CD4-positive, alpha-beta memory T cell (primary cell): ENCODE measurements at regions not wholly inside any gene's neighbourhood (a gene's known extent, or its start where the extent isn't known, plus 50 kb on each side); places are given as distances from the start of the nearest gene placed in this dataset.

Experiments
- CTCF ChIA-PET: fragments of 350-600 bp; sonication (Branson Sonifier 250); formaldehyde crosslinking; loops from one replicate; lab custom pipeline; 2021; ENCODE audit warnings: inconsistent platforms; ENCODE audit not compliant: partially characterized antibody; lab: Charles Lee
- POLR2A ChIA-PET: fragments of 350-600 bp; sonication (Branson Sonifier 250); formaldehyde crosslinking; loops from one replicate; lab custom pipeline; 2021; ENCODE audit not compliant: partially characterized antibody; lab: Charles Lee
- DNase-seq, 5 donors: peaks; one replicate each; pipeline versions ENCODE4 v3.0.0 to v3.0.0-alpha.2; 2020 to 2022; ENCODE audit warnings: mixed read lengths in 1 of 5
- H3K27ac ChIP-seq: one replicate; pipeline ENCODE4 v1.7.0; 2013; ENCODE audit warnings: low read depth, low read length
- H3K27me3 ChIP-seq: 2 replicates; pipeline ENCODE4 v1.7.0; 2013; ENCODE audit warnings: mild to moderate bottlenecking, low read length, moderate library complexity; ENCODE audit not compliant: insufficient read depth
- H3K36me3 ChIP-seq: 2 replicates; pipeline ENCODE4 v1.7.0; 2013; ENCODE audit warnings: mild to moderate bottlenecking, low read length, moderate library complexity; ENCODE audit not compliant: insufficient read depth
- H3K4me1 ChIP-seq: 2 replicates; pipeline ENCODE4 v1.7.0; 2013; ENCODE audit warnings: mild to moderate bottlenecking, low read length, moderate library complexity; ENCODE audit not compliant: insufficient read depth
- H3K4me3 ChIP-seq, 2 donors: one replicate each; pipeline ENCODE4 v1.7.0; 2013; ENCODE audit warnings: low read length in 2 of 2, mild to moderate bottlenecking in 1 of 2
- H3K9me3 ChIP-seq, 2 donors: one replicate each; pipeline ENCODE4 v1.7.0; 2013; ENCODE audit warnings: low read length in 2 of 2, control low read depth in 1 of 2; ENCODE audit not compliant: control insufficient read depth in 1 of 2
- H3K27ac Mint-ChIP-seq, 7 donors: one replicate each; pipeline ENCODE4 v1.8.0; 2020 to 2021; ENCODE audit warnings: mixed read lengths in 7 of 7, mild to moderate bottlenecking in 6 of 7, inconsistent platforms in 3 of 7, moderate library complexity in 3 of 7
- H3K27me3 Mint-ChIP-seq, 2 donors: one replicate each; pipeline ENCODE4 v1.8.0; 2020 to 2021; ENCODE audit warnings: mixed read lengths in 2 of 2
- H3K36me3 Mint-ChIP-seq, 2 donors: one replicate each; pipeline ENCODE4 v1.8.0; 2020 to 2021; ENCODE audit warnings: mixed read lengths in 2 of 2, inconsistent platforms in 1 of 2, mild to moderate bottlenecking in 1 of 2
- H3K4me1 Mint-ChIP-seq, 4 donors: one replicate each; pipeline ENCODE4 v1.8.0; 2020 to 2021; ENCODE audit warnings: mixed read lengths in 4 of 4, mild to moderate bottlenecking in 1 of 4
- H3K4me3 Mint-ChIP-seq, 8 donors: one replicate each; pipeline ENCODE4 v1.8.0; 2020 to 2021; ENCODE audit warnings: mixed read lengths in 8 of 8, mild to moderate bottlenecking in 7 of 8, moderate library complexity in 6 of 8, inconsistent platforms in 3 of 8
- H3K9me3 Mint-ChIP-seq, 8 donors: one replicate each; pipeline ENCODE4 v1.8.0; 2020 to 2021; ENCODE audit warnings: mixed read lengths in 8 of 8, mild to moderate bottlenecking in 5 of 8, inconsistent platforms in 3 of 8, moderate library complexity in 1 of 8
- intact Hi-C: fragments of 100-400 bp; cut with micrococcal nuclease; formaldehyde crosslinking; loops from one replicate; pipeline ENCODE4 v1.15.1; 2023

GRCh38 chr13:61765940-61766666 is 350.5 kb upstream of the PCDH20 start:
- CTCF ChIA-PET: no interaction called here
- H3K9me3 Mint-ChIP-seq: peaks cover 0 to 8% (median 6%) of the 10 kb centered on the region in 8 donors
- H3K36me3 ChIP-seq: no peaks in the 10 kb centered on the region
- H3K27ac ChIP-seq: no peak overlapping the region
- intact Hi-C loops: no loop called here
- no peak overlapping the region for H3K4me3 ChIP-seq
- H3K27me3 ChIP-seq: no peaks in the 10 kb centered on the region
- no peak overlapping the region for H3K4me3 Mint-ChIP-seq
- H3K9me3 ChIP-seq: no peaks in the 10 kb centered on the region
- no peaks in the 10 kb centered on the region for H3K4me1 ChIP-seq
- H3K4me1 Mint-ChIP-seq: no peaks in the 10 kb centered on the region
- no peak overlapping the region for H3K27ac Mint-ChIP-seq
- POLR2A ChIA-PET: no interaction called here
- H3K36me3 Mint-ChIP-seq: no peaks in the 10 kb centered on the region
- H3K27me3 Mint-ChIP-seq: no peaks in the 10 kb centered on the region
- no peak for DNase-seq

- no peak for DNase-seq
- no peak overlapping the region for H3K4me3 ChIP-seq
- no peaks in the 10 kb centered on the region for H3K27me3 Mint-ChIP-seq
- no peak overlapping the region for H3K27ac ChIP-seq
- no peaks in the 10 kb centered on the region for H3K4me1 Mint-ChIP-seq
- no peaks in the 10 kb centered on the region for H3K9me3 ChIP-seq
- no peak overlapping the region for H3K4me3 Mint-ChIP-seq
- CTCF ChIA-PET: no interaction called here
- H3K36me3 ChIP-seq: no peaks in the 10 kb centered on the region
- no peaks in the 10 kb centered on the region for H3K36me3 Mint-ChIP-seq
- POLR2A ChIA-PET: no interaction called here
- peaks cover 0 to 11% (median 6%) of the 10 kb centered on the region in 8 donors for H3K9me3 Mint-ChIP-seq
- H3K27ac Mint-ChIP-seq: no peak overlapping the region
- intact Hi-C loops: no loop called here
- H3K27me3 ChIP-seq: no peaks in the 10 kb centered on the region
- no peaks in the 10 kb centered on the region for H3K4me1 ChIP-seq
Measured at GRCh38 chr13:61765181-61765742, 349.6 kb upstream of the PCDH20 start.

- H3K9me3 Mint-ChIP-seq: peaks cover 0 to 21% (median 8%) of the 10 kb centered on the region in 8 donors
- Histone ChIP-seq H3K27me3 (no peaks in the 10 kb centered on the region), H3K9me3 (no peaks in the 10 kb centered on the region), H3K4me1 (no peaks in the 10 kb centered on the region), H3K4me3 (no peak overlapping the region), H3K27ac (no peak overlapping the region), H3K36me3 (no peaks in the 10 kb centered on the region)
- H3K27me3 Mint-ChIP-seq: no peaks in the 10 kb centered on the region
- H3K36me3 Mint-ChIP-seq: no peaks in the 10 kb centered on the region
- no peak for DNase-seq
- no peaks in the 10 kb centered on the region for H3K4me1 Mint-ChIP-seq
- POLR2A ChIA-PET: no interaction called here
- no peak overlapping the region for H3K4me3 Mint-ChIP-seq
- no peak overlapping the region for H3K27ac Mint-ChIP-seq
- CTCF ChIA-PET: no interaction called here
- intact Hi-C loops: no loop called here
Measured at GRCh38 chr13:61761690-61762089, 346.0 kb upstream of the PCDH20 start.

- CTCF ChIA-PET: no interaction called here
- no peaks in the 10 kb centered on the region for H3K4me1 Mint-ChIP-seq
- POLR2A ChIA-PET: no interaction called here
Measured at GRCh38 chr13:61760102-61760501, 344.5 kb upstream of the PCDH20 start.

GRCh38 chr13:61756031-61756430 is 340.4 kb upstream of the PCDH20 start:
- Histone ChIP-seq H3K9me3 (no peaks in the 10 kb centered on the region), H3K27ac (no peak overlapping the region), H3K36me3 (no peaks in the 10 kb centered on the region), H3K27me3 (no peaks in the 10 kb centered on the region), H3K4me1 (no peaks in the 10 kb centered on the region), H3K4me3 (no peak overlapping the region)
- POLR2A ChIA-PET: no interaction called here
- H3K36me3 Mint-ChIP-seq: no peaks in the 10 kb centered on the region
- no peaks in the 10 kb centered on the region for H3K27me3 Mint-ChIP-seq
- no peak overlapping the region for H3K4me3 Mint-ChIP-seq
- no peak overlapping the region for H3K27ac Mint-ChIP-seq
- intact Hi-C loops: no loop called here
- no peak for DNase-seq
- peaks cover 0 to 29% (median 15%) of the 10 kb centered on the region in 8 donors for H3K9me3 Mint-ChIP-seq
- CTCF ChIA-PET: no interaction called here
- no peaks in the 10 kb centered on the region for H3K4me1 Mint-ChIP-seq

More at GRCh38 chr13:61760102-61760501, 344.5 kb upstream of the PCDH20 start:
- Mint-ChIP-seq H3K9me3 (peaks cover 0 to 31% (median 16%) of the 10 kb centered on the region in 8 donors), H3K27ac (no peak overlapping the region), H3K4me3 (no peak overlapping the region), H3K27me3 (no peaks in the 10 kb centered on the region), H3K36me3 (no peaks in the 10 kb centered on the region)
- intact Hi-C loops: no loop called here
- no peak overlapping the region for H3K4me3 ChIP-seq
- no peaks in the 10 kb centered on the region for H3K9me3 ChIP-seq
- H3K36me3 ChIP-seq: no peaks in the 10 kb centered on the region
- no peak overlapping the region for H3K27ac ChIP-seq
- no peak for DNase-seq
- no peaks in the 10 kb centered on the region for H3K4me1 ChIP-seq
- H3K27me3 ChIP-seq: no peaks in the 10 kb centered on the region

- Histone ChIP-seq H3K27me3 (no peaks in the 10 kb centered on the region), H3K9me3 (no peaks in the 10 kb centered on the region), H3K4me3 (no peak overlapping the region), H3K27ac (no peak overlapping the region), H3K36me3 (no peaks in the 10 kb centered on the region), H3K4me1 (no peaks in the 10 kb centered on the region)
- Mint-ChIP-seq H3K36me3 (no peaks in the 10 kb centered on the region), H3K4me3 (no peak overlapping the region), H3K27ac (no peak overlapping the region), H3K9me3 (peaks cover 0 to 15% (median 8%) of the 10 kb centered on the region in 8 donors), H3K4me1 (no peaks in the 10 kb centered on the region), H3K27me3 (no peaks in the 10 kb centered on the region)
- ChIA-PET POLR2A (no interaction called here), CTCF (no interaction called here)
- intact Hi-C loops: no loop called here
- DNase-seq: no peak
Measured at GRCh38 chr13:61751039-61751438, 335.4 kb upstream of the PCDH20 start.

- no peak for DNase-seq
- Histone ChIP-seq H3K27ac (no peak overlapping the region), H3K27me3 (no peaks in the 10 kb centered on the region), H3K36me3 (no peaks in the 10 kb centered on the region), H3K9me3 (no peaks in the 10 kb centered on the region), H3K4me1 (no peaks in the 10 kb centered on the region), H3K4me3 (no peak overlapping the region)
- H3K36me3 Mint-ChIP-seq: no peaks in the 10 kb centered on the region
- CTCF ChIA-PET: no interaction called here
- H3K9me3 Mint-ChIP-seq: peaks cover 0 to 11% (median 5%) of the 10 kb centered on the region in 8 donors
- no peak overlapping the region for H3K27ac Mint-ChIP-seq
- no peaks in the 10 kb centered on the region for H3K27me3 Mint-ChIP-seq
- H3K4me1 Mint-ChIP-seq: no peaks in the 10 kb centered on the region
- H3K4me3 Mint-ChIP-seq: no peak overlapping the region
- POLR2A ChIA-PET: no interaction called here
- intact Hi-C loops: no loop called here
Measured at GRCh38 chr13:61738236-61738750, 322.6 kb upstream of the PCDH20 start.
